RKO (cell line): ENCODE measurements at regions not wholly inside any gene's neighbourhood (a gene's known extent, or its start where the extent isn't known, plus 50 kb on each side); places are given as distances from the start of the nearest gene placed in this dataset.
"Not testable (repeated sequence)": the region's sequence is repeated elsewhere in the genome, so short reads cannot be mapped to it uniquely, and the experiment has no call there.

Experiments used
- DNase-seq: peaks from one replicate; pipeline ENCODE4 v3.0.0-alpha.2; 2016; ENCODE audit warnings: low spot score

DNA sequence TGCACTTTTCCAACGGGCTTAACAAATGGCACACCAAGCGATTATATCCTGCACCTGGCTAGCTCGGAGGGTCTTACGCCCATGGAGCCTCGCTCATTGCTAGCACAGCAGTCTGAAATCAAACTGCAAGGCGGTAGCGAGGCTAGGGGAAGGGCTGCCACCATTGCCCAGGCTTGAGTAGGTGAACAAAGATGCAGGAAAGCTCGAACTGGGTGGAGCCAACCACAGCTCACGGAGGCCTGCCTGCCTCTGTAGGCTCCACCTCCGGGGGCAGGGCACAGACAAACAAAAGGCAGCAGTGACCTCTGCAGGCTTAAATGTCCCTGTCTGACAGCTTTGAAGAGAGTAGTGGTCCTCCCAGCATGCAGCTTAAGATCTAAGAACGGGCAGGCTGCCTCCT lies 365.4 kb downstream of the MMUT start:
- DNase-seq, result not testable (repeated sequence)

GRCh38 chr6:49097116-49097515 lies 365.9 kb downstream of the MMUT start:
- DNase-seq, result no peak

- DNase-seq, result no peak
Measured at GRCh38 chr6:49088631-49089030, 374.4 kb downstream of the MMUT start.

DNA sequence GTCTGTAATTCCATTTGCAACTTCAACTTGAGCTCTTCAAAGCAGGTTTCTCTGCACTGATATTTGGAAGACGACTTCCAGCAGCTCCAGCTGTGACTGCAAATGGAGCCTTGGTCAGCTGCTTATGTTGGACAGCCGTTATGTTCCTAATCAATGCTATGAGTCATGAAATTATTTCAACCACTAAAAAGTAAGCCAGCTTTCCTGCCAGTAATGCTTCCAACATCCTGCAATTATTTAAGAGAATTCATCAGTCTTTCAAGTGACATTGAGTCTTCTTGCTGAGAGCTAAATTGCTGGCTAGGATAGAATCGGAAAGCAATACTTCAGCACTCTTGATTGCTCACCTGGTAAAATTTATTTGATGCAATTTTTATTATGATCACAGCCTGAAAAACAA lies 375.7 kb downstream of the MMUT start:
- no peak for DNase-seq

DNA sequence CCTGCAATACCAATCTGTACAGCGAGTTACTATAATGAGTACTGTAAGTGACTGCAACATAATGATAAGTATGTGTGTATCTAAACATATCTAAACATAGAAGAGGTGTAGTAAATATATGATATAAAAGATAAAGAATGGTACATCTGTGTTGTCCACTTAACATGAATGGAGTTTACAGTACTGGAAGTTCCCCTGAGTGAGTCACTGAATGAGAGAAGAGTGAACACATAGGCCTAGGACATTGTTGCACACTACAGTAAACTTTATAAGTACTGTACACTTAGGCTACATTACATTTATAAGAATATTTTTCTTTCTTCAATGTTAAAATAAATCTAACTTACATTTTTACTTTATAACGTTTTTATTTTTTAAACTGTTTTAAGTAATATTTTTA lies 380.4 kb downstream of the MMUT start:
- DNase-seq, result no peak

DNA sequence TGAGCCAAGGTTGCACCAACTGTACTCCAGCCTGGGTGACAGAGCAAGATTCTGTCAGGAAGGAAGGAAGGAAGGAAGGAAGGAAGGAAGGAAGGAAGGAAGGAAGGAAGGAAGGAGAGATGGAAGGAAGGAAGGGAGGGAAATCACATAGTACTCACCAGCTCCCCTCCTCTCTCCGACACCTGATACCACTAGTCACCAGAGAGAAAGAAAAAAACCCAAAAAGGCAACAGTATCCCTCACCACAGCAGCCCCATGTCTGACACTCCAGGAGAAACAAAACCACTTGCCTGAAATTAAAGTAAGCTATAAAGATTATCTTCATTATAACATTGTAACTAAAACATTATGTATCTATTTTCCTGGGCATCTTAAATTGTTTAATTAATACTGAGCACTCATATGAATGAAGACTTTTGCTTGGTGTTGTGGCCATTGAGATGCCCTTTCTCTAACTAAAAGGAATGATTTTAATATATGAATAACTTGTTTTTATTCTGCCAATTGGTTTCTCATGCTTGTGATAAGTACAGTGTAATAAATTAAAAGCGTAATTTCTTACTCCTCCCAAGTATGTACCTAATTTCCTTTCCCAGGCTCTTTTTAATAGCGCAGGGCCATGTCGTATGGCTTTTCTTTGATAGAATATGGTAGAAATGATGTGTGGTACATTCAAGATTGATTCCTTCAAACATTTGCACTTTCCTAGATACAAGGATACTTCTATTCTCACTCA lies 390.0 kb downstream of the MMUT start:
- DNase-seq, result no peak

DNA sequence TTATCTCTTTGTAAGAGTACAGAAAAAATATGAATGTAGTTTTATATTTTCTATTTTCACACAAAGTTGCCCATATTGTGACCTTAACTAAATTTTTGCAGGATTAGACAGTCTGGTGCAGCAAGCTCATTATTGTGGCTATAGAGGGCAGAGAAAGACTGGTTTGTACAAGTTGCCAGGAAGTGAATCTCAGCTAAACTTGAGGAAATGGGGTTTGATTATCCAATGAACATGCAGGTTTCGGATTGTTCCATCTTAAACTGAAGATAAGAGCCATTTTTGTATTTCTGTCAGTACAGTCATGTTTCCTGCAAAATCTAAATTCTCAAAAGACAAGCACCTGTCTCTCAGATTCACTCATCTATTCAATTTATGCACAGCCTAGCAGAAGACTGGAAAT lies 390.9 kb downstream of the MMUT start:
- peak; percentile 11 for DNase-seq

DNA sequence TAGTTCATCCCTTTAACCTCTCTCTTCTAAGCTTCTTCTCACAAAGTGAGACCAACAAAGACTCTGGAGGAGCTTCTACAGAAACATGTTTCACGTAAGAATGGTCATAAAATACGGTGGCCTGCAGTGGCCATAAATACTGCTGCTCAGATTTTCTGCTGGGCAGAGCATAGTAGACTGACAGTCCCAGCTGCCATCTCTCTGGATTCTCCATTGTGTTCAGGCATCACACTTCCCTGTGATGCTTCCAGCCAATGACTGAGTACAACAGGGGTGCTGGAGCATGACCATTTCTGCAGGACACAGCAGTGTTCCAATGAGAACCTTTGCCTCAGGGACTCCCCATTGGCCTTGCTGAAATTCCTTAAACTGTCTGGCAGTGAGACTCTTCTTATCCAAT lies 392.6 kb downstream of the MMUT start:
- no peak for DNase-seq

- no peak for DNase-seq
Measured at GRCh38 chr6:49054311-49054710, 408.7 kb downstream of the MMUT start.

- no peak for DNase-seq
Measured at GRCh38 chr6:49052901-49053300, 410.2 kb downstream of the MMUT start.

GRCh38 chr6:49051281-49051680 lies 411.8 kb downstream of the MMUT start:
- DNase-seq, result no peak

DNA sequence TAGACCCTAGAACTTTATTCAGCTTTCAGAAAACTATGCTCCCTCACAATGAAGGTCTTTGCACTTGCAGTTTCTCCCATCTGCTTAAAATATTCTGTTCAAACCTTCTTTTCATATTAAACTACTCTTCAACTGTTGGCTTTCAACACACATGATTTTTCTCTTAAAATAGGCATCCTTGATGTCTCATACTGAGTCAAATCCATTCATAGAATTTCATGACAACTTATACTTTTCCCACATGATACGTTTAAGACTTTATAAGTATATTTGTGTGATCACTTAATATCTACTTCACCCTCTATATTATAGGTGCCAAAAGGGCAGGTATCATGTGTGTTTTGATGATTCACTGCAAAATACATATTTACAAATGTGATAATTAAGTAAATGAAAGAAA lies 412.5 kb downstream of the MMUT start:
- no peak for DNase-seq

DNA sequence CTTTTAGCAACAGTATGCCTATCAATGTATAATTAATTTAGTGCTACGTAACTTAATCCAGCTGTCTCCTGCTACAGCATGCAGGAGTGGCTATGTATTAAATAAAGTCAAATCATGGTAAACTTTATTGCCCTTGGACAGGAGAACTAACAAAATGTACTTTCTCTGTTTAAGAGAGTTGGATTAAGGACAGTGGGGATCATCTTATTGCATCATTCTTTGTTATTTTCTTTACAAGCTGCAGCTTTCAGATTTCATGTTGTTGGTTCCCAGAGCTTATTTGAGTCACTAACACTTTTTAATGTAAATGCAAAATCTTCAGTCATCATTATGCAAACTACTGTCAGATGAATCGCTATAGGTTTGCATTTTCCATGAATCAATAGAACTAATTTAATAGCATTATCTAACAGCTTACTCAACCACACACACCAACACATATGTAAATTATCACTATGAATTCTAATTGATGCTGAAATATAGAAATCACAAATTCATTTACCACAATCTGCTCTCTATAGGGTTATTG lies 424.7 kb downstream of the MMUT start:
- no peak for DNase-seq

- DNase-seq, result no peak
Measured at GRCh38 chr6:49030251-49031020, 432.6 kb downstream of the MMUT start.

DNA sequence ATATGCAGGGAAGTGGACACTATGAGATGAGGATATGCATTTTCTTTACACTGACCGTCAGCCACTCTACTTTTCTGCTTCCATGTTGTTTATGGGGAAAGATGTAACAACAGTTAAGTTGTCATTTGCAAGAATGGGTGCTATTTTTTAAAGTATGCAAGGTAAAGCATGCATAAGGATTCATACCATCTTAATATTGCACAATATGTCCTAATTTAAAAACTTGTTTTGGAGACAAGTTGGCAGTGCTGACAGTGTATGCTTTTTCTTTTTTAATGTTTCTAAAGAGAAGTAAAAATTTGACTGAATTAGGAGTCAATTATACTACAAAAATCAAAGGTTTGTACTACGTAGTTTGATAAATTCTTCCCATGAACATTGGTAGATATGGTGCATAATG lies 435.4 kb downstream of the MMUT start:
- DNase-seq, result no peak

DNA sequence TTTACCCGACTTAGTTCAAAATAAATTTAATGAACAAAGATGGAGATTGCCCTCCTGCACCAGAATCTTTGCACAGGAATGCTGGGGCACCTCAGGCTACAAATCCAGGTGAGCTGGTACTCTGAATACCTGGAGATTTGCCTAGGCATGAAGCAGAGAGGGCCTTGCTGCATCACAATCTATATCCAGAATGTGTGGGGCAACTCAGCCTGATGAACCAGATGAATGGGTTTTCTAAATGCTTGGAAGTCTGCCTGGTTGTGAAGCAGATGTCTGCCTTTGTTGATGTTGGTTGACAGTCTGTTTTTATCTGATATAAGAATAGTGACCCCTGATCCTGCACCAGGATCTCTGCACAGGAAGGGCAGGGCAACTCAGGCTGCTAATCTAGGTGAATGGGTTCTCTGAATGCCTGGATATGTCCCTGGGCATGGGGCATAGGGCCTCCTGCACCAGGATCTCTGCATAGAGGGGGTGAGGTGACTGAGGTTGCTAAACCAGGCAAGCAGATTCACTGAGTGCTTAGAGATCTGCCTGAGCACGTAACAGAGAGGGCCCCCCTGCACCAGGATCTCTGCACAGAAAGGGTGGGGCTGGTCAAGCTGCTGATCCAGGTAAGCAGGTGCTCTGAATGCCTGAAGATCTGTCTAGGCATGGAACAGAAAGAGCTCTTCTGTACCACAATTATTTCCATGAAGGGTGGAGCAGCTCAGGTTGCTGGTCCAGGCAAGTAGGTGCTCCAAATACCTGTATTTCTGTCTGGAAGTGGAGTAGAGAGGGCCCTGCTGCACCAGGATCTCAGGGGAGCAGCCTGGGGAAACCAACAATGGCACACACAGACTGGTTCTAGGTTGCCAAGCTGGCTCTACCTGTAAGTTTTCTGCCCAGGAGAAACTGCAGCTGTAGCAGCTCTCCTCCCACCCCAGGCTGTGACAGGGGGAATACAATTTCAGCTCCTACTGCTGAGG lies 437.5 kb downstream of the MMUT start:
- no peak for DNase-seq

DNA sequence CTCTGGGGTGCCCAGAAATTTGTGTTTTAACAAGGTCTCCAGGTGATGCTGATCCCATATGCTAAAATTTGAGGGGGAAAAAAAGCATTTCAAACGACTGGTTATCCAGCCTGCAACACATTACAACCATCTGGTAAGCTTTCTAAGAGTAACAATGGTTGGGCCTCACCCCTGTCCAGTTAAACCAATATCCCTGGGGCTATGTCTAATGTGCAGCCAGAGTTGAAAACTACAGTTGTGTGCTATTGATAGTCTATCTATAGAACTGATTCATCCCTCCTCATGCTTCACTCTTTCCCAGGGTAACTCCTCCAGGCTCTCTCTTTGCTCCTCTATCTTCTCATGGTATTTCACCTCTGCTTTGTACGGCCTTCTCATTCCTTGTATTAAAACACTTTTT lies 458.3 kb downstream of the MMUT start:
- no peak for DNase-seq

DNA sequence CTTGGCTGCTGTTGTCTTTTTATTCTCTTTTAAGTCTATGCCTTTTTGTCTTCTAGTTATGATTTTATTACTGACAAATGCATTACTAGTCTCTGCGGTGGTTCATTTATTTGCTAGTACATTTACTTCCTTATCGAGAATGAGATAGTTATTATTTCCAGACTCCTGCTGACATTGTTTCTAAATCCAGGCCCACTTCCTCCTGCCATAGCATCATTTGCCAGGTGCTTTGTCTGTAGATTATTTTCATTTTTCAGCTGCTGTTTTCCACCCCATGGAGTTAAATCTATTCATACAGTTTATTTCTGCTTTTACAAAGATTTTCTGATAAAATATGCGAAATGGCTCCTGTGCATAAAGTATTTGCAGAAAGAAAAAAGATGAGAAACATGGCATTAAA lies 459.7 kb downstream of the MMUT start:
- DNase-seq, result no peak

- peak; percentile 32 for DNase-seq
Measured at GRCh38 chr6:49001856-49002541, 461.1 kb downstream of the MMUT start.

GRCh38 chr6:48998574-48998973 lies 464.5 kb downstream of the MMUT start:
- no peak for DNase-seq

GRCh38 chr6:48996461-48997119 lies 466.5 kb downstream of the MMUT start:
- no peak for DNase-seq
